SK-N-MC (cell line): ENCODE measurements at regions not wholly inside any gene's neighbourhood (a gene's known extent, or its start where the extent isn't known, plus 50 kb on each side); places are given as distances from the start of the nearest gene placed in this dataset.

ENCODE experiments used
- EZH2 ChIP-seq: fragments of 200-600 bp; sonication (generic); IDR thresholded peaks from one replicate; pipeline ENCODE4 v1.6.1; 2017; ENCODE audit warnings: antibody characterized with exemption
- POLR2AphosphoS5 ChIP-seq: IDR thresholded peaks from 2 replicates; pipeline ENCODE4 v1.6.1; 2012; ENCODE audit warnings: mild to moderate bottlenecking, low read depth, low read length, borderline replicate concordance

GRCh38 chr5:116754556-116754955 lies 179.9 kb upstream of the SEMA6A start:
- no peak for TF ChIP-seq EZH2
- no peak for TF ChIP-seq POLR2AphosphoS5
